Stimulated activated CD4-positive, alpha-beta T cell treated with anti-CD3 and anti-CD28 coated beads, Interleukin-15, amount 100 ng/mL, for 48 hours (primary cell): ENCODE measurements at regions not wholly inside any gene's neighbourhood (a gene's known extent, or its start where the extent isn't known, plus 50 kb on each side); places are given as distances from the start of the nearest gene placed in this dataset.
"Not testable (repeated sequence)": the region's sequence is repeated elsewhere in the genome, so short reads cannot be mapped to it uniquely, and the experiment has no call there.

ENCODE experiments used
- DNase-seq, 2 donors: peaks; one replicate each; pipeline ENCODE4 v3.0.0-alpha.2; 2020; ENCODE audit warnings: low read depth in 2 of 2

GRCh38 chr7:52779004-52779403, 256.4 kb upstream of the POM121L12 start:
- no peak for DNase-seq

GRCh38 chr7:52777051-52777822, 258.2 kb upstream of the POM121L12 start:
- no peak for DNase-seq

- no peak for DNase-seq
These were observed 259.6 kb upstream of the POM121L12 start for GRCh38 chr7:52775876-52776275.

- no peak for DNase-seq
These were observed 264.3 kb upstream of the POM121L12 start for GRCh38 chr7:52771177-52771576.

GRCh38 chr7:52764492-52765169, 270.8 kb upstream of the POM121L12 start:
- no peak for DNase-seq

- DNase-seq: no peak
These were observed 277.1 kb upstream of the POM121L12 start for GRCh38 chr7:52758356-52758755.

- DNase-seq: no peak
These were observed 281.6 kb upstream of the POM121L12 start for GRCh38 chr7:52753855-52754254.

- DNase-seq: no peak
These were observed 282.5 kb upstream of the POM121L12 start for GRCh38 chr7:52752891-52753290.

GRCh38 chr7:52749880-52750279, 285.6 kb upstream of the POM121L12 start:
- no peak for DNase-seq

GRCh38 chr7:52747817-52748216, 287.6 kb upstream of the POM121L12 start:
- DNase-seq: no peak

GRCh38 chr7:52741670-52742290, 293.7 kb upstream of the POM121L12 start:
- DNase-seq: no peak

GRCh38 chr7:52735656-52736055, 299.8 kb upstream of the POM121L12 start:
- DNase-seq: no peak

- DNase-seq: not testable (repeated sequence)
These were observed 306.8 kb upstream of the POM121L12 start for GRCh38 chr7:52728683-52729082.

GRCh38 chr7:52727632-52728031, 307.8 kb upstream of the POM121L12 start:
- no peak for DNase-seq

GRCh38 chr7:52726986-52727385, 308.4 kb upstream of the POM121L12 start:
- DNase-seq: no peak

- DNase-seq: no peak
These were observed 308.9 kb upstream of the POM121L12 start for GRCh38 chr7:52726493-52726892.

GRCh38 chr7:52723606-52724005, 311.8 kb upstream of the POM121L12 start:
- no peak for DNase-seq

GRCh38 chr7:52720856-52721255, 314.6 kb upstream of the POM121L12 start:
- no peak for DNase-seq

- DNase-seq: no peak
These were observed 315.8 kb upstream of the POM121L12 start for GRCh38 chr7:52719677-52720076.

GRCh38 chr7:52715701-52716100, 319.7 kb upstream of the POM121L12 start:
- no peak for DNase-seq

- DNase-seq: no peak
These were observed 322.5 kb upstream of the POM121L12 start for GRCh38 chr7:52712938-52713337.

GRCh38 chr7:52711951-52712350, 323.5 kb upstream of the POM121L12 start:
- DNase-seq: no peak

- no peak for DNase-seq
These were observed 326.6 kb upstream of the POM121L12 start for GRCh38 chr7:52708846-52709245.
